GM12878 (cell line): ENCODE measurements at regions not wholly inside any gene's neighbourhood (a gene's known extent, or its start where the extent isn't known, plus 50 kb on each side); places are given as distances from the start of the nearest gene placed in this dataset.

Source experiments
- ATAC-seq: fragments of 200-7000 bp; cut with Tn5 transposase; 3 replicates; pipeline ENCODE4 v1.9.1; 2020; ENCODE audit warnings: mild to moderate bottlenecking, moderate library complexity
- BruUV-seq: library from RNA; stranded (reverse); fragments of 400-500 nt; replicated peaks from 2 replicates; lab custom pipeline; 2021; lab: Mats Ljungman, UMichigan
- CTCF ChIA-PET: fragments of 300-600 bp; sonication (Branson Sonifier 250); formaldehyde crosslinking; extraction: SDS; loops from one replicate; lab custom pipeline; 2021; ENCODE audit warnings: inconsistent platforms; lab: Yijun Ruan, JAX
- POLR2A ChIA-PET: fragments of 350-600 bp; formaldehyde crosslinking; extraction: SDS; loops from one replicate; lab custom pipeline; 2021; ENCODE audit warnings: inconsistent platforms; lab: Charles Lee
- RAD21 ChIA-PET: fragments of 300-600 bp; sonication (Branson Sonifier 250); formaldehyde crosslinking; loops from one replicate; lab custom pipeline; 2023; ENCODE audit warnings: antibody characterized with exemption; ENCODE audit not compliant: unreplicated experiment; lab: Charles Lee
- SMC1A ChIA-PET: fragments of 300-600 bp; sonication (Branson Sonifier 250); formaldehyde crosslinking; loops from one replicate; lab custom pipeline; 2023; ENCODE audit not compliant: unreplicated experiment, uncharacterized antibody; lab: Charles Lee
- DNase-seq: peaks from one replicate; pipeline ENCODE4 v3.0.0-alpha.2; 2011; ENCODE audit warnings: low read depth, low spot score
- FAIRE-seq: peaks from 3 replicates; lab custom pipeline; 2011; peaks lifted over from hg19 to GRCh38; lab: Jason Lieb, UNC
- H2AFZ ChIP-seq: 2 replicates; pipeline ENCODE4 v1.6.0; 2011; ENCODE audit warnings: low read depth, low read length, control low read depth; ENCODE audit not compliant: control insufficient read depth
- H3K27ac ChIP-seq: 2 replicates; pipeline ENCODE4 v1.5.1; 2011; ENCODE audit warnings: control low read depth; ENCODE audit not compliant: control insufficient read depth, insufficient read depth
- H3K27me3 ChIP-seq, 2 experiments: replicated peaks in 1 of 2; 2 replicates each; pipeline versions ENCODE4 v1.6.0 to v1.6.1; 2011; ENCODE audit warnings: low read length in 1 of 2; ENCODE audit not compliant: control insufficient read depth in 2 of 2, insufficient read depth in 2 of 2
- H3K36me3 ChIP-seq, 2 experiments: 2 replicates each; pipeline ENCODE4 v1.5.1; 2011; ENCODE audit warnings: low read length in 1 of 2; ENCODE audit not compliant: control insufficient read depth in 2 of 2, insufficient read depth in 2 of 2
- H3K4me1 ChIP-seq: 2 replicates; pipeline ENCODE4 v1.6.1; 2011; ENCODE audit warnings: mild to moderate bottlenecking, low read length, moderate library complexity, mixed read lengths; ENCODE audit not compliant: control insufficient read depth, insufficient read depth
- H3K4me2 ChIP-seq: 2 replicates; pipeline ENCODE4 v1.6.0; 2011; ENCODE audit warnings: control low read depth; ENCODE audit not compliant: control insufficient read depth, insufficient read depth
- H3K4me3 ChIP-seq: fragments of 200-600 bp; sonication (generic); 2 replicates; pipeline ENCODE4 v1.5.1; 2016
- H3K79me2 ChIP-seq: 2 replicates; pipeline ENCODE4 v1.6.0; 2011; ENCODE audit warnings: low read length; ENCODE audit not compliant: control insufficient read depth, insufficient read depth
- H3K9ac ChIP-seq: 2 replicates; pipeline ENCODE4 v1.8.0; 2011; ENCODE audit warnings: low read length, control low read depth, mixed read lengths; ENCODE audit not compliant: control insufficient read depth, insufficient read depth
- H3K9me3 ChIP-seq: replicated peaks from 3 replicates; pipeline ENCODE4 v1.5.1; 2011; ENCODE audit warnings: mild to moderate bottlenecking, low read length; ENCODE audit not compliant: control insufficient read depth, insufficient read depth
- H4K20me1 ChIP-seq: 2 replicates; pipeline ENCODE4 v1.6.0; 2011; ENCODE audit not compliant: control insufficient read depth, insufficient read depth
- ATF7 ChIP-seq: fragments of 450-650 bp; IDR thresholded peaks from 2 replicates; pipeline ENCODE4 v1.6.1; 2016; ENCODE audit warnings: low read depth, mild to moderate bottlenecking
- BMI1 ChIP-seq: fragments of 450-650 bp; IDR thresholded peaks from 2 replicates; pipeline ENCODE4 v1.6.1; 2016; ENCODE audit warnings: mild to moderate bottlenecking, moderate library complexity, borderline replicate concordance
- CREB1 ChIP-seq: IDR thresholded peaks from 2 replicates; pipeline ENCODE4 v1.6.1; 2012; ENCODE audit warnings: low read depth, mild to moderate bottlenecking, inconsistent platforms
- CREM ChIP-seq: IDR thresholded peaks from 2 replicates; pipeline ENCODE4 v1.6.1; 2014; ENCODE audit warnings: antibody characterized with exemption, low read depth
- EZH2 ChIP-seq: IDR thresholded peaks from 2 replicates; pipeline ENCODE4 v1.6.1; 2012; ENCODE audit warnings: low read depth, mild to moderate bottlenecking, control low read depth, inconsistent platforms, low read length, borderline replicate concordance; ENCODE audit not compliant: control insufficient read depth
- GABPA ChIP-seq: IDR thresholded peaks from 2 replicates; pipeline ENCODE4 v1.6.1; 2014; ENCODE audit warnings: antibody characterized with exemption, low read depth, mild to moderate bottlenecking, inconsistent platforms
- GATAD2B ChIP-seq: fragments of 450-650 bp; conservative IDR thresholded peaks from 2 replicates; pipeline ENCODE4 v1.6.1; 2017; ENCODE audit warnings: low read depth, mild to moderate bottlenecking, moderate library complexity
- HDGF ChIP-seq: fragments of 450-650 bp; IDR thresholded peaks from 2 replicates; pipeline ENCODE4 v1.6.1; 2016; ENCODE audit warnings: antibody characterized with exemption
- IRF4 ChIP-seq: IDR thresholded peaks from 2 replicates; pipeline ENCODE4 v1.6.1; 2011; ENCODE audit warnings: low read depth, low read length
- JUND ChIP-seq: IDR thresholded peaks from 2 replicates; pipeline ENCODE4 v1.6.1; 2012; ENCODE audit warnings: low read depth, mild to moderate bottlenecking, low read length, improper control_type of control experiment, moderate library complexity
- MLLT1 ChIP-seq: fragments of 450-650 bp; IDR thresholded peaks from 2 replicates; pipeline ENCODE4 v1.6.1; 2016; ENCODE audit warnings: mild to moderate bottlenecking
- NFXL1 ChIP-seq: fragments of 450-650 bp; IDR thresholded peaks from 2 replicates; pipeline ENCODE4 v1.6.1; 2017; ENCODE audit warnings: antibody characterized with exemption, mild to moderate bottlenecking, borderline replicate concordance
- NFYA ChIP-seq: IDR thresholded peaks from 2 replicates; pipeline ENCODE4 v1.6.1; 2011; ENCODE audit warnings: low read depth, mild to moderate bottlenecking, low read length, improper control_type of control experiment, borderline replicate concordance
- POLR2AphosphoS2 ChIP-seq: IDR thresholded peaks from 2 replicates; pipeline ENCODE4 v1.6.1; 2011; ENCODE audit warnings: low read depth, mild to moderate bottlenecking, low read length, improper control_type of control experiment, moderate library complexity
- RAD21 ChIP-seq: IDR thresholded peaks from 2 replicates; pipeline ENCODE4 v1.6.1; 2011; ENCODE audit warnings: mild to moderate bottlenecking, low read depth, low read length, moderate library complexity; ENCODE audit not compliant: insufficient read depth
- TCF7 ChIP-seq: IDR thresholded peaks from 2 replicates; pipeline ENCODE4 v1.6.1; 2014; ENCODE audit warnings: antibody characterized with exemption, borderline replicate concordance
- ZNF274 ChIP-seq: IDR thresholded peaks from one replicate; pipeline ENCODE4 v1.8.0; 2011; ENCODE audit not compliant: insufficient read length, insufficient read depth
- ZZZ3 ChIP-seq: IDR thresholded peaks from 2 replicates; pipeline ENCODE4 v1.6.1; 2011; ENCODE audit warnings: low read depth; ENCODE audit not compliant: control insufficient read depth, insufficient read length
- in situ Hi-C: fragments of 300-500 bp; cut with MboI; formaldehyde crosslinking; loops from 9 replicates; pipeline ENCODE4 v1.14.3; 2018; ENCODE audit warnings: mixed read lengths
- intact Hi-C: fragments of 100-400 bp; cut with micrococcal nuclease; formaldehyde crosslinking; loops from one replicate; pipeline ENCODE4 v1.14.2; 2022; ENCODE audit not compliant: unreplicated experiment
- TF ChIP-seq, protein P1 (sequence below): fragments of 450-650 bp; conservative IDR thresholded peaks from 2 replicates; pipeline ENCODE4 v1.6.1; 2017; ENCODE audit warnings: mild to moderate bottlenecking, moderate library complexity
- TF ChIP-seq, protein P2 (sequence below): IDR thresholded peaks from 2 replicates; pipeline ENCODE4 v1.6.1; 2011; ENCODE audit warnings: borderline replicate concordance, low read depth, mild to moderate bottlenecking, moderate library complexity, mixed read lengths, low read length; ENCODE audit not compliant: insufficient read depth; ENCODE audit errors: extremely low read length

GRCh38 chr5:28780083-28780692 lies 1741.8 kb upstream of the CDH9 start (continued):
- no peak for TF ChIP-seq MLLT1

DNA sequence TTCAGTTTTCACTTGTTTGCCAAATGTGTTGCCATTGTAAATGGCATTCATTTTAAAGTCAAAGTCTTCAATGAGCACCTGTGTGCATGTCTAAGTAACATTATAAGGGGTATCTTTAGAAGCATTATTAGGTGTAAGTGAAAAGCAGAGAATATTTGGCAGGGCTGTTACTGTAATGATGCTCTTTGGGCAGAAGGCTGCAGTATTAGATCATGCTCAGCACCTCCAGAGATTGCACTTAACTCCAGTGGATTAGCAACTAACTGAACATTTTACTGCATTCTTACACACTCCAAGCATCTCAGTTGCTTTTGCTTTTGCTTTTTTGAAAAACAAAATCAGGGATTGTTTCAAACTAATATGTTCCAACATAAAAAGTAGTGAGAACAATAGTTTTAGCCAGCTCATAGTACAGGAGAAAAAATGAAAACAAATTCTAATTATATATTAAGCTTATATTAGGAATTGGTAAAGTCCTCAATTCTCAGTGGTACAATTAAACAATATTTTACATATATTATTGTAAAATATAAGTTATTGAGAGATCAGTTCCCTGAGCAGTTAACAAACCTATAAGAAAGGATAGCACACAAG lies 1740.9 kb upstream of the CDH9 start:
- in situ Hi-C loops (no loop called here), intact Hi-C loops (no loop called here)
- ChIA-PET POLR2A (no interaction called here), RAD21 (no interaction called here), CTCF (interaction anchor here (1.2 to 1.8 kb wide), 2 partner anchors 9 to 305 kb away, joined by 3 to 7 read pairs; no protein-coding TSS in a partner anchor), SMC1A (interaction anchor here (0.7 kb wide), 1 partner anchor 37 kb away, joined by 3 read pairs; no protein-coding TSS in a partner anchor)
- H3K27ac ChIP-seq = no peak overlapping the region
- H3K79me2 ChIP-seq = no peaks in the 10 kb centered on the region
- no peaks in the 10 kb centered on the region for H4K20me1 ChIP-seq
- H3K4me2 ChIP-seq = no peak overlapping the region
- FAIRE-seq = no peak
- no peak overlapping the region for H3K4me3 ChIP-seq
- no peaks in the 10 kb centered on the region for H3K4me1 ChIP-seq
- H3K9ac ChIP-seq = no peak overlapping the region
- TF ChIP-seq GABPA = no peak
- TF ChIP-seq GATAD2B = no peak
- TF ChIP-seq, protein P1, sequence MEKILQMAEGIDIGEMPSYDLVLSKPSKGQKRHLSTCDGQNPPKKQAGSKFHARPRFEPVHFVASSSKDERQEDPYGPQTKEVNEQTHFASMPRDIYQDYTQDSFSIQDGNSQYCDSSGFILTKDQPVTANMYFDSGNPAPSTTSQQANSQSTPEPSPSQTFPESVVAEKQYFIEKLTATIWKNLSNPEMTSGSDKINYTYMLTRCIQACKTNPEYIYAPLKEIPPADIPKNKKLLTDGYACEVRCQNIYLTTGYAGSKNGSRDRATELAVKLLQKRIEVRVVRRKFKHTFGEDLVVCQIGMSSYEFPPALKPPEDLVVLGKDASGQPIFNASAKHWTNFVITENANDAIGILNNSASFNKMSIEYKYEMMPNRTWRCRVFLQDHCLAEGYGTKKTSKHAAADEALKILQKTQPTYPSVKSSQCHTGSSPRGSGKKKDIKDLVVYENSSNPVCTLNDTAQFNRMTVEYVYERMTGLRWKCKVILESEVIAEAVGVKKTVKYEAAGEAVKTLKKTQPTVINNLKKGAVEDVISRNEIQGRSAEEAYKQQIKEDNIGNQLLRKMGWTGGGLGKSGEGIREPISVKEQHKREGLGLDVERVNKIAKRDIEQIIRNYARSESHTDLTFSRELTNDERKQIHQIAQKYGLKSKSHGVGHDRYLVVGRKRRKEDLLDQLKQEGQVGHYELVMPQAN = no peak
- no peak for TF ChIP-seq NFXL1
- no peak for TF ChIP-seq CREM
- TF ChIP-seq ZNF274 = no peak
- TF ChIP-seq, protein P2, sequence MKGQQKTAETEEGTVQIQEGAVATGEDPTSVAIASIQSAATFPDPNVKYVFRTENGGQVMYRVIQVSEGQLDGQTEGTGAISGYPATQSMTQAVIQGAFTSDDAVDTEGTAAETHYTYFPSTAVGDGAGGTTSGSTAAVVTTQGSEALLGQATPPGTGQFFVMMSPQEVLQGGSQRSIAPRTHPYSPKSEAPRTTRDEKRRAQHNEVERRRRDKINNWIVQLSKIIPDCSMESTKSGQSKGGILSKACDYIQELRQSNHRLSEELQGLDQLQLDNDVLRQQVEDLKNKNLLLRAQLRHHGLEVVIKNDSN = no peak
- no peak for TF ChIP-seq NFYA
- no peak for TF ChIP-seq ZZZ3
- TF ChIP-seq TCF7 = no peak
- no peak for TF ChIP-seq EZH2
- TF ChIP-seq ATF7 = no peak
- TF ChIP-seq HDGF = no peak
- TF ChIP-seq IRF4 = no peak
- no peak for TF ChIP-seq POLR2AphosphoS2
- no peak for TF ChIP-seq RAD21
- TF ChIP-seq CREB1 = no peak
- no peak for TF ChIP-seq JUND
- TF ChIP-seq BMI1 = no peak
- DNase-seq = no peak
- no peaks in the 10 kb centered on the region for H3K27me3 ChIP-seq
- no peak for ATAC-seq
- no peaks in the 10 kb centered on the region; the same call in 2 of the 3 replicates for H3K9me3 ChIP-seq
- no peak overlapping the region for H2AFZ ChIP-seq
- no peaks in the 10 kb centered on the region for H3K36me3 ChIP-seq
- no TSS peak for BruUV-seq
